GM12872 (cell line): ENCODE measurements at regions not wholly inside any gene's neighbourhood (a gene's known extent, or its start where the extent isn't known, plus 50 kb on each side); places are given as distances from the start of the nearest gene placed in this dataset.

Experiments
- TF ChIP-seq, protein P1 (sequence below): IDR thresholded peaks from 3 replicates; pipeline ENCODE4 v1.5.1; 2011; ENCODE audit warnings: low read depth, mild to moderate bottlenecking, low read length, moderate library complexity; ENCODE audit not compliant: insufficient read depth

DNA sequence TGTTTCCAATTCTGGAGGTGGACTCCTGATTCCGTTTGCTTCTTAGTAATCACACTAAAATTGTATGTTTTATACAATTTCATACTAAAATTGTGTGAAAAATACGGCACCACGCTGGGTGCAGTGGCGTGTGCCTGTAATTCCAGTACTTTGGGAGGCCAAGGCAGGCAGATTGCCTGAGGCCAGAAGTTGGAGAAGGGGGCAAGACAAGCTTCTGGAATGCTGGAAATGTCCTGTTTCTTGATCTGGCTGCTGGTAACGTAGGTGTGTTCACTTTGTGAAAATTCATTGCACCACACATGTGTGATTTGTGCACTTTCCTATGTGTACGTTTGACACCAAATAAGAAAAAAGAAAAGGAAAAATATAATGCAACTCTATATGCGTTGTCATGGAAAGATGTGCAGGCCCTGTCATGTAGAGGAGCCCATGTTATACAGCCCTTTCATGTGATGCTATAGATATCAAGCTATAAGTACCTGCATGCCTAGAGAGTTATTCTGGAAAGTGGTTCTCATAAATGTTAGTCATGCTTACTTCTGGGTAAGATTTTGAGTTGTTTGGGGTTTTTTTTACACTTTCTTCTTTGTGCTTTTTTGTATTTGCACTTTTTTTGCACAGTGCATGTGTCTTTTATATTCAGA lies 119.9 kb downstream of the TMEM174 start:
- TF ChIP-seq, protein P1, sequence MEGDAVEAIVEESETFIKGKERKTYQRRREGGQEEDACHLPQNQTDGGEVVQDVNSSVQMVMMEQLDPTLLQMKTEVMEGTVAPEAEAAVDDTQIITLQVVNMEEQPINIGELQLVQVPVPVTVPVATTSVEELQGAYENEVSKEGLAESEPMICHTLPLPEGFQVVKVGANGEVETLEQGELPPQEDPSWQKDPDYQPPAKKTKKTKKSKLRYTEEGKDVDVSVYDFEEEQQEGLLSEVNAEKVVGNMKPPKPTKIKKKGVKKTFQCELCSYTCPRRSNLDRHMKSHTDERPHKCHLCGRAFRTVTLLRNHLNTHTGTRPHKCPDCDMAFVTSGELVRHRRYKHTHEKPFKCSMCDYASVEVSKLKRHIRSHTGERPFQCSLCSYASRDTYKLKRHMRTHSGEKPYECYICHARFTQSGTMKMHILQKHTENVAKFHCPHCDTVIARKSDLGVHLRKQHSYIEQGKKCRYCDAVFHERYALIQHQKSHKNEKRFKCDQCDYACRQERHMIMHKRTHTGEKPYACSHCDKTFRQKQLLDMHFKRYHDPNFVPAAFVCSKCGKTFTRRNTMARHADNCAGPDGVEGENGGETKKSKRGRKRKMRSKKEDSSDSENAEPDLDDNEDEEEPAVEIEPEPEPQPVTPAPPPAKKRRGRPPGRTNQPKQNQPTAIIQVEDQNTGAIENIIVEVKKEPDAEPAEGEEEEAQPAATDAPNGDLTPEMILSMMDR, result no peak

- TF ChIP-seq, protein P1, result no peak
Measured at GRCh38 chr5:73291873-73292272, 118.9 kb downstream of the TMEM174 start.

DNA sequence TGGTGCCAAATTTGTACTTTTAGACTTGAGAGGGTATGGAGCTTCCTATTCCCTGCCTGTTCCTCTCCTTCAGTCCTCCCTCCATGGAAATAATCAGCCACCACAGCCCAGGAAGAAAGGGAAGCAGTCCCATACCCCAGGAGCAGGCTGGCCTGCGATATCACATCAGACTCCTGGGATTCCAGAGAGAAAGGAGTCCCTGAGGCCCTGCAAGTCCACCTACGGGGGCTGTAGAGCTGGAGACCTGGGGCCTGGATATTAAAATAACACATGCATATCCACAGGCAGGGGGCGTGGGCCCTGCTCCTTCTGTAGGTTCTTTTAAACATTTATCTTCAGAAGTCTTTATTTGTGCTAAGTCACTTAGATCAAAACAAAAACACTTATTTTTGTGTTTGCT lies 117.2 kb downstream of the TMEM174 start:
- TF ChIP-seq, protein P1, result no peak

- TF ChIP-seq, protein P1, result no peak
Measured at GRCh38 chr5:73288803-73289720, 116.1 kb downstream of the TMEM174 start.

DNA sequence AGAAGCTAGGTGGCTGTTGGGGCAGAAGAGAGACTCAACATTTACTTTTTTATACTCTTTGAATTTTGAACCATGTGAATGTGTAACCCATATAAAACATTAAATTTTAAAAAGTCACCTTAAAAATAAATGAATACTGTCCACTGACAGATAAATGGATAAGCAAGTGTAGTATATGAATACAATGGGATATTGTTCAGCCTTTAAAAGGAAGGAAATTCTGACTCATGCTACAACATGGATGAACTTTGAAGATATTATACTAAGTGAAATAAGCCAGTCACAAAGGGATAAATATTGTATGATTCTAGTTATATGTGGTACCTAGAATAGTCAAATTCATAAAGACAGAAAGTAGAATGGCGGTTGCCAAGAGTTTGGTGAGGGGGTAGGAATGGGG lies 113.9 kb downstream of the TMEM174 start:
- TF ChIP-seq, protein P1, result no peak

DNA sequence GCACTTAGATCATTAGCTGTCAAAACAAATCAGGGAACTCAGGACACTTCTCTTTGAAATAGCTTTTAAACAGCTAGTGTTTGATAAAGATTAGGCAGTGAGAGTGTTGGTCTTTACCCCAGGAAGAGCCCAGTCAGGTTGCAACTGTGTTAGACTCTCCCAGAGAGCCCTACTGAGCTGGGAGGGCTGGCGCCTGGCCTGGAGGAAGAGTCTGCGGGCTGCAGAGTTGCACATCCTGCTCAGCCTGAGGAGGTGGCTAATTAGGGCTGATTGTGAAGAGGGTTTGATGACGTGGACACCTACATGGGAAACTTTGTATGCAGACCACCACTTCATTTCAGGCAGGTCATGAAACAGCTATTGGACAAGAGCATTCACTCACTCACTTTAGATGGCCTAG lies 112.0 kb downstream of the TMEM174 start:
- TF ChIP-seq, protein P1, result no peak

GRCh38 chr5:73284220-73284795 lies 111.3 kb downstream of the TMEM174 start:
- TF ChIP-seq, protein P1, result no peak
